HG03354 (cell line): ENCODE measurements at regions not wholly inside any gene's neighbourhood (a gene's known extent, or its start where the extent isn't known, plus 50 kb on each side); places are given as distances from the start of the nearest gene placed in this dataset.
"Not testable (repeated sequence)": the region's sequence is repeated elsewhere in the genome, so short reads cannot be mapped to it uniquely, and the experiment has no call there.

Source experiments
- ATAC-seq: cut with Tn5 transposase; IDR thresholded peaks from one replicate; pipeline ENCODE4 v1.9.1; 2021; ENCODE audit warnings: mild to moderate bottlenecking; ENCODE audit not compliant: unreplicated experiment, poor library complexity, severe bottlenecking

GRCh38 chr11:25483915-25484635 is 847.9 kb upstream of the ANO3 start:
- ATAC-seq: no peak

- ATAC-seq: no peak
Observed at GRCh38 chr11:25485315-25485714, 846.6 kb upstream of the ANO3 start.

GRCh38 chr11:25486338-25486737 is 845.6 kb upstream of the ANO3 start:
- ATAC-seq: not testable (repeated sequence)

- not testable (repeated sequence) for ATAC-seq
Observed at GRCh38 chr11:25488176-25488575, 843.8 kb upstream of the ANO3 start.

GRCh38 chr11:25501426-25501825 is 830.5 kb upstream of the ANO3 start:
- not testable (repeated sequence) for ATAC-seq

GRCh38 chr11:25515576-25515975 is 816.4 kb upstream of the ANO3 start:
- no peak for ATAC-seq

GRCh38 chr11:25520459-25520858 is 811.5 kb upstream of the ANO3 start:
- no peak for ATAC-seq

GRCh38 chr11:25527841-25528240 is 804.1 kb upstream of the ANO3 start:
- no peak for ATAC-seq

- ATAC-seq: no peak
Observed at GRCh38 chr11:25529572-25529971, 802.4 kb upstream of the ANO3 start.

GRCh38 chr11:25535467-25536272 is 796.3 kb upstream of the ANO3 start:
- ATAC-seq: no peak

- ATAC-seq: no peak
Observed at GRCh38 chr11:25536289-25536688, 795.6 kb upstream of the ANO3 start.

GRCh38 chr11:25537393-25537792 is 794.5 kb upstream of the ANO3 start:
- no peak for ATAC-seq

GRCh38 chr11:25547292-25547691 is 784.6 kb upstream of the ANO3 start:
- no peak for ATAC-seq

GRCh38 chr11:25562417-25562816 is 769.5 kb upstream of the ANO3 start:
- no peak for ATAC-seq

GRCh38 chr11:25565846-25566245 is 766.1 kb upstream of the ANO3 start:
- ATAC-seq: no peak

- ATAC-seq: no peak
Observed at GRCh38 chr11:25566298-25567200, 765.4 kb upstream of the ANO3 start.

- ATAC-seq: no peak
Observed at GRCh38 chr11:25576320-25576719, 755.6 kb upstream of the ANO3 start.

GRCh38 chr11:25579554-25579953 is 752.4 kb upstream of the ANO3 start:
- not testable (repeated sequence) for ATAC-seq

- no peak for ATAC-seq
Observed at GRCh38 chr11:25583596-25583995, 748.3 kb upstream of the ANO3 start.

- ATAC-seq: no peak
Observed at GRCh38 chr11:25587496-25587895, 744.4 kb upstream of the ANO3 start.
